Activated naive CD8-positive, alpha-beta T cell (primary cell): ENCODE measurements at regions not wholly inside any gene's neighbourhood (a gene's known extent, or its start where the extent isn't known, plus 50 kb on each side); places are given as distances from the start of the nearest gene placed in this dataset.
"Not testable (repeated sequence)": the region's sequence is repeated elsewhere in the genome, so short reads cannot be mapped to it uniquely, and the experiment has no call there.

ENCODE experiments used
- H3K27ac Mint-ChIP-seq: one replicate; pipeline ENCODE4 v1.8.0; 2021; ENCODE audit warnings: mixed read lengths
- H3K27me3 Mint-ChIP-seq: one replicate; pipeline ENCODE4 v1.8.0; 2021; ENCODE audit warnings: mixed read lengths
- H3K36me3 Mint-ChIP-seq: one replicate; pipeline ENCODE4 v1.8.0; 2021; ENCODE audit warnings: mixed read lengths
- H3K4me1 Mint-ChIP-seq: one replicate; pipeline ENCODE4 v1.8.0; 2021; ENCODE audit warnings: low read depth, mixed read lengths
- H3K4me3 Mint-ChIP-seq: one replicate; pipeline ENCODE4 v1.8.0; 2021; ENCODE audit warnings: mild to moderate bottlenecking, mixed read lengths
- H3K9me3 Mint-ChIP-seq: one replicate; pipeline ENCODE4 v1.8.0; 2021; ENCODE audit warnings: low read depth, mixed read lengths

DNA sequence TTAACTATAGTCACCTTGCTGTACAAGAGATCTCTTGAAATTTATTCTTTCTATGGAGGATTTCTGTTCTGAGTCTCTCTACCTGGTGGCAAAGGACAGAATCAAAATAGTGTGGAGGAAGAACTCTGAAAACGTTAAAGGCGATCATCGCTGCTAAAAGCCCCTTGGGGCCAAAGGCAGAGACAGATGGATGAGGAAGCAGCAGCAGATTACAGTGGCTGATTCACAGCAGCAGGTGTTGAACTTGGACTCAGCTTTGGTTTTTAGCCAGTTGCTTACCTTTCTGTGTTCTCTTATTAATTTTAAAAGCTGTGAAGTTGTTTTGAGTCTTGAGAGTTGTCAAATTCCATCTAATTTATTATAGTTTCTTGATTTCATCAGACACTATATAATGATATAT, 956.1 kb upstream of the GOT2 start:
- Mint-ChIP-seq H3K27ac (no peak overlapping the region), H3K36me3 (no peaks in the 10 kb centered on the region), H3K4me1 (no peaks in the 10 kb centered on the region), H3K9me3 (peaks cover 6% of the 10 kb centered on the region), H3K27me3 (no peaks in the 10 kb centered on the region), H3K4me3 (no peak overlapping the region)

GRCh38 chr16:59688006-59688405, 953.9 kb upstream of the GOT2 start:
- Mint-ChIP-seq H3K9me3 (peaks cover 6% of the 10 kb centered on the region), H3K36me3 (no peaks in the 10 kb centered on the region), H3K27me3 (no peaks in the 10 kb centered on the region), H3K4me1 (no peaks in the 10 kb centered on the region), H3K4me3 (no peak overlapping the region), H3K27ac (no peak overlapping the region)

- no peak overlapping the region for H3K27ac Mint-ChIP-seq
- no peaks in the 10 kb centered on the region for H3K27me3 Mint-ChIP-seq
- peaks cover 3% of the 10 kb centered on the region for H3K9me3 Mint-ChIP-seq
- no peak overlapping the region for H3K4me3 Mint-ChIP-seq
- H3K4me1 Mint-ChIP-seq: no peaks in the 10 kb centered on the region
- H3K36me3 Mint-ChIP-seq: no peaks in the 10 kb centered on the region
Measured at GRCh38 chr16:59686405-59686804, 952.3 kb upstream of the GOT2 start.

DNA sequence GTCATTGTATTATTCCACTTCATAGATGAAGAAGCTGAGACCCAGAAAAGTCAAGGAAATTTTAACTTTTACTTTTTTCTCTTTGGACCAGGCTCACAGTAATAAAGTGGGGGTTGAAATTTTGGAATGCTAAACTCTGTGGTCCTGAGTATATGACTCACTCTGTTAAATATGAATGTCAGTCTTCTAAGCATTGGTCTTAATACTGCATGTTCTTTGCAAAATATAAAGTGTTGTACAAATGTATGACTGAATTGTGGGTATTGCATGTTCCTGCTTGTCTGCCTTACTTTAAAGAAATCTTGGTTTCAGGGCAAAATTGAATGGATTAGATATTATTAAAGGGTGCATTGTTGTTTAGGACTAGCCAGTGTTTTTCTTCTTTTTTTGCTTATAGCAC, 950.8 kb upstream of the GOT2 start:
- no peak overlapping the region for H3K4me3 Mint-ChIP-seq
- no peaks in the 10 kb centered on the region for H3K9me3 Mint-ChIP-seq
- H3K4me1 Mint-ChIP-seq: no peaks in the 10 kb centered on the region
- H3K27me3 Mint-ChIP-seq: no peaks in the 10 kb centered on the region
- H3K27ac Mint-ChIP-seq: no peak overlapping the region
- no peaks in the 10 kb centered on the region for H3K36me3 Mint-ChIP-seq

DNA sequence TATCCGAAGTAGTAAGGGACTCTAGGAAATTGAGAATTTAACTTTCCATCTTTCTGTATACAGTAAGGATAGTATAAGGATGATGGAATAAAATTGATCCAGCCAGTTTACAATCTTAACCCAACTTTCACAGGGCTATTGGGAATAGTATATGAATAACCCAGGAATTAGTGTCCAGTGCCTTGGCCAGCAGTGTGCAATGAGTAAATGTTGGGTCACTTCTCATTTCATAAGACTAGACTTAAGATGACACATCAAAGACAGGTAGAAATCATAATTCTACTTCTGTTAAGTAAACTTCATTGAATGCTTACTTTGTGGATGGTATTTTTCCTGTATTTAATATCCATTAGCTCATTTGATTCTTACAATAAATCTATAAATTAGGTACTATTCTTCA, 949.6 kb upstream of the GOT2 start:
- no peaks in the 10 kb centered on the region for H3K36me3 Mint-ChIP-seq
- H3K27me3 Mint-ChIP-seq: no peaks in the 10 kb centered on the region
- no peaks in the 10 kb centered on the region for H3K9me3 Mint-ChIP-seq
- no peaks in the 10 kb centered on the region for H3K4me1 Mint-ChIP-seq
- H3K27ac Mint-ChIP-seq: no peak overlapping the region
- H3K4me3 Mint-ChIP-seq: no peak overlapping the region

- Mint-ChIP-seq H3K27me3 (no peaks in the 10 kb centered on the region), H3K27ac (no peak overlapping the region), H3K4me1 (no peaks in the 10 kb centered on the region)
Measured at GRCh38 chr16:59665618-59666220, 931.6 kb upstream of the GOT2 start.

GRCh38 chr16:59658572-59658971, 924.5 kb upstream of the GOT2 start:
- Mint-ChIP-seq H3K36me3 (no peaks in the 10 kb centered on the region), H3K9me3 (peaks cover 9% of the 10 kb centered on the region), H3K4me1 (no peaks in the 10 kb centered on the region), H3K27ac (no peak overlapping the region), H3K27me3 (no peaks in the 10 kb centered on the region), H3K4me3 (no peak overlapping the region)

More at GRCh38 chr16:59665618-59666220, 931.6 kb upstream of the GOT2 start:
- no peak overlapping the region for H3K4me3 Mint-ChIP-seq
- no peaks in the 10 kb centered on the region for H3K36me3 Mint-ChIP-seq
- no peaks in the 10 kb centered on the region for H3K9me3 Mint-ChIP-seq

GRCh38 chr16:59655031-59655430, 920.9 kb upstream of the GOT2 start:
- no peak overlapping the region for H3K4me3 Mint-ChIP-seq
- no peaks in the 10 kb centered on the region for H3K36me3 Mint-ChIP-seq
- peaks cover 14% of the 10 kb centered on the region for H3K9me3 Mint-ChIP-seq
- no peak overlapping the region for H3K27ac Mint-ChIP-seq
- H3K4me1 Mint-ChIP-seq: no peaks in the 10 kb centered on the region
- H3K27me3 Mint-ChIP-seq: no peaks in the 10 kb centered on the region

DNA sequence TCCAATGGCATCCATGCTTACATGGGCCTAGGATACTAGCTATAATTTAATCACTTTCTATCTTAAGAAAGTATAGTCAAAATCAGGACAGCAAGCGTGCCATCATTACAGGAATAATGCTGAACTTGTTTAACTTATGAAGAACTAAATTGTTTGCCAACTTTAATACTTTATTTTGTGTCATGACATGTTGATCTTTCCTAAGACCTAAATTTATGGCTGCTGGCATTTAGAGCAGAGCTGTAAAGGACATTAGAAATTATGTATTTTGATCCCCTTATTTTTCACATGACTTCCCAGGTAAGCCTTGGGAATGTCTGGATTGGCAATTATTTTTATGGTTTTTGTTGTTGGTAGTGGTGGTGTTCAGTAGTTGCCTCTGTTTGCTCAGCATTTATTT, 920.3 kb upstream of the GOT2 start:
- no peak overlapping the region for H3K4me3 Mint-ChIP-seq
- no peaks in the 10 kb centered on the region for H3K27me3 Mint-ChIP-seq
- no peaks in the 10 kb centered on the region for H3K36me3 Mint-ChIP-seq
- no peaks in the 10 kb centered on the region for H3K4me1 Mint-ChIP-seq
- H3K9me3 Mint-ChIP-seq: peaks cover 14% of the 10 kb centered on the region
- H3K27ac Mint-ChIP-seq: no peak overlapping the region

DNA sequence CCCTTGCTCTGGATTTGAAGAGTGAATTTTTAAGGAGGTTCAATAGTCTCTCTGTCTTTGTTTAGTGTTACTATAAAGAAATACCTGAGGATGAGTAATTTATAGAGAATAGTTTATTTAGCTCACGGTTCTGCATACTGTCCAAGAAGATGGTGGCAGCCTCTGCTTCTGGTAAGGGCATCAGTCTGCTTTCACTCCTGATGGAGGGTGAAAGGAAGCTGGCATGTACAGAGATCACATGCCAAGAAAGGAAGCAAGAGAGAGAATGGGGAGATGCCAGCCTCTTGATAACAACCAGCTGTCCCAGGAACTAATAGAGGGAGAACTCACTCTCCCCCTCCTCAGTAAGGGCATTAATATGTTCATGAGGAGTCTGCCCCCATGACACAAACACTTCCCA, 917.5 kb upstream of the GOT2 start:
- Mint-ChIP-seq H3K4me1 (no peaks in the 10 kb centered on the region), H3K27ac (no peak overlapping the region), H3K27me3 (no peaks in the 10 kb centered on the region), H3K36me3 (no peaks in the 10 kb centered on the region), H3K9me3 (peaks cover 14% of the 10 kb centered on the region), H3K4me3 (no peak overlapping the region)

- H3K9me3 Mint-ChIP-seq: peaks cover 21% of the 10 kb centered on the region
Measured at GRCh38 chr16:59645194-59645593, 911.1 kb upstream of the GOT2 start.

DNA sequence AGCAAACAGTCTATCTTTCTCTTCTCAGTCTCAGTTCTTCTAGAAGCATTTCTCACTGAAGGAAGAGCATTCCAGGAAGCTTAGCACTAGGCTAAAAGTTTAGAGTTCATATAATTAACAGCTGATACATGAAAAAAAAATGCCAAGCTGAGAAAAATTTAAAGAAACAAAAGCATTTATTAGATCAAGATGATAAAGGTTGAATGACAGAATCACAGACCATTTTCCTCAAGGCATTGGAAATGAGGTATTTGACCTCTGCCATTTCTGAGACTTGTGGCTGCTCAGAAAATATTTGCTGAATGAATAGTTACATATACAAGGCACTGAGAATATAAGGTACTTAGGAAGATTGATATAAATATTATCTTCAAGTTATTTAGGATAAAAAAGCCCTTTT, 901.6 kb upstream of the GOT2 start:
- no peak overlapping the region for H3K27ac Mint-ChIP-seq
- H3K27me3 Mint-ChIP-seq: no peaks in the 10 kb centered on the region
- peaks cover 4% of the 10 kb centered on the region for H3K9me3 Mint-ChIP-seq
- no peaks in the 10 kb centered on the region for H3K36me3 Mint-ChIP-seq
- no peak overlapping the region for H3K4me3 Mint-ChIP-seq
- no peaks in the 10 kb centered on the region for H3K4me1 Mint-ChIP-seq

More at GRCh38 chr16:59645194-59645593, 911.1 kb upstream of the GOT2 start:
- no peak overlapping the region for H3K4me3 Mint-ChIP-seq
- H3K4me1 Mint-ChIP-seq: no peaks in the 10 kb centered on the region
- no peaks in the 10 kb centered on the region for H3K27me3 Mint-ChIP-seq
- no peaks in the 10 kb centered on the region for H3K36me3 Mint-ChIP-seq
- no peak overlapping the region for H3K27ac Mint-ChIP-seq

DNA sequence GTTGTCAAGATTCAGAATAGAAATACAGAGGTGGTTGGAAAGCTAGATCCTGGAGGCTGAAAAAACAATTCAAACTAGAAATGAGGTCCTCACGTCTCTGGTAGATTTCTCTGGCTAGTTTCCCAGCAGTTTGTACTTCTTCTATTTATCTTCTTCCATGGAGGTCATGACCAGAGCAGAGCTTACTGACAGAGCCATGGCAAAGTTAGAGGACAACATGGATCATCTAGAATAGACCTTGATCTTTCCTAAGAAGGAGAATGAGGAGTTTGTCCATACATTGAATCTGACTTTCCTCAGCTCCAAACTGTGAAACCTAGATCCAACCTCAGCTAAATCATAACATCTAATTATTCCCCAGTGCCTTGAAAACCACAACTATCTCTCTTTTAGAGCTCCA, 900.8 kb upstream of the GOT2 start:
- Mint-ChIP-seq H3K9me3 (peaks cover 4% of the 10 kb centered on the region), H3K27ac (no peak overlapping the region), H3K4me3 (no peak overlapping the region), H3K36me3 (no peaks in the 10 kb centered on the region), H3K27me3 (no peaks in the 10 kb centered on the region), H3K4me1 (no peaks in the 10 kb centered on the region)

- Mint-ChIP-seq H3K27me3 (no peaks in the 10 kb centered on the region), H3K4me3 (no peak overlapping the region), H3K27ac (no peak overlapping the region), H3K4me1 (no peaks in the 10 kb centered on the region), H3K9me3 (peaks cover 4% of the 10 kb centered on the region), H3K36me3 (no peaks in the 10 kb centered on the region)
Measured at GRCh38 chr16:59634004-59634579, 900.0 kb upstream of the GOT2 start.

GRCh38 chr16:59632276-59632855, 898.2 kb upstream of the GOT2 start:
- H3K36me3 Mint-ChIP-seq: no peaks in the 10 kb centered on the region
- H3K4me1 Mint-ChIP-seq: no peaks in the 10 kb centered on the region
- H3K9me3 Mint-ChIP-seq: peaks cover 9% of the 10 kb centered on the region
- no peaks in the 10 kb centered on the region for H3K27me3 Mint-ChIP-seq
- H3K4me3 Mint-ChIP-seq: no peak overlapping the region
- no peak overlapping the region for H3K27ac Mint-ChIP-seq

- not testable (repeated sequence) for H3K27me3 Mint-ChIP-seq, H3K4me1 Mint-ChIP-seq, H3K4me3 Mint-ChIP-seq, H3K36me3 Mint-ChIP-seq, H3K9me3 Mint-ChIP-seq, H3K27ac Mint-ChIP-seq
Measured at GRCh38 chr16:59624381-59624780, 890.3 kb upstream of the GOT2 start.
